ENCODE measurements at regions not wholly inside any gene's neighbourhood (a gene's known extent, or its start where the extent isn't known, plus 50 kb on each side); places are given as distances from the start of the nearest gene placed in this dataset.

GRCh38 chr1:106785176-106785575, 271.3 kb upstream of the PRMT6 start:
- Mint-ChIP-seq H3K4me3 (ENCODE audit: unreplicated experiment) (no peak overlapping the region), H3K9me3 (ENCODE audit: unreplicated experiment) (no peaks in the 10 kb centered on the region), H3K27me3 (ENCODE audit: unreplicated experiment) (no peaks in the 10 kb centered on the region), H3K27ac (ENCODE audit: unreplicated experiment) (no peak overlapping the region), H3K36me3 (ENCODE audit: low read depth, unreplicated experiment) (no peaks in the 10 kb centered on the region), H3K4me1 (ENCODE audit: unreplicated experiment) (no peaks in the 10 kb centered on the region)
- TF ChIP-seq, protein P1, sequence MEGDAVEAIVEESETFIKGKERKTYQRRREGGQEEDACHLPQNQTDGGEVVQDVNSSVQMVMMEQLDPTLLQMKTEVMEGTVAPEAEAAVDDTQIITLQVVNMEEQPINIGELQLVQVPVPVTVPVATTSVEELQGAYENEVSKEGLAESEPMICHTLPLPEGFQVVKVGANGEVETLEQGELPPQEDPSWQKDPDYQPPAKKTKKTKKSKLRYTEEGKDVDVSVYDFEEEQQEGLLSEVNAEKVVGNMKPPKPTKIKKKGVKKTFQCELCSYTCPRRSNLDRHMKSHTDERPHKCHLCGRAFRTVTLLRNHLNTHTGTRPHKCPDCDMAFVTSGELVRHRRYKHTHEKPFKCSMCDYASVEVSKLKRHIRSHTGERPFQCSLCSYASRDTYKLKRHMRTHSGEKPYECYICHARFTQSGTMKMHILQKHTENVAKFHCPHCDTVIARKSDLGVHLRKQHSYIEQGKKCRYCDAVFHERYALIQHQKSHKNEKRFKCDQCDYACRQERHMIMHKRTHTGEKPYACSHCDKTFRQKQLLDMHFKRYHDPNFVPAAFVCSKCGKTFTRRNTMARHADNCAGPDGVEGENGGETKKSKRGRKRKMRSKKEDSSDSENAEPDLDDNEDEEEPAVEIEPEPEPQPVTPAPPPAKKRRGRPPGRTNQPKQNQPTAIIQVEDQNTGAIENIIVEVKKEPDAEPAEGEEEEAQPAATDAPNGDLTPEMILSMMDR (IDR thresholded peaks at IDR 0.05; ENCODE audit: unreplicated experiment), result no peak
- DNase-seq (ENCODE audit: low spot score), result no peak

DNA sequence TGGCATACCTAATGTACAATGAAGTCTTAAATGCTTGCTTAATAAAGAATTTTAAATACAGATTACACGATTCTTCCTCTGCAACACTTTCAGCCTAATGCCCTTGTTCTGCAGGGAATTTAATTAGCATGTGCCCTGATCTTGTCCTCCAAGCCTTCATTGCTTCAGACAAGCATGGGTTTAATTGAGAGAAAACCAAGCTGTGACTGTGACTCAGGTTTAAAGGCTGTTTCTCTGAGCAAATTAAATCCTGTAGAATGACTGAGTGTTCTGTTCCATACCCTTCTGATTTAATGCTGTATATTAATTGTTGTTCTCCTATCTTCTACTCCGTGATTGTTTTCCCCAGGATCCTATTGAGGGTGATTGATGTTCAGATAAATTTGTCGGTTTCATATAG, 269.0 kb upstream of the PRMT6 start:
- TF ChIP-seq, protein P1 (IDR thresholded peaks at IDR 0.05; ENCODE audit: unreplicated experiment), result no peak
- Mint-ChIP-seq H3K27me3 (ENCODE audit: unreplicated experiment) (no peaks in the 10 kb centered on the region), H3K36me3 (ENCODE audit: low read depth, unreplicated experiment) (no peaks in the 10 kb centered on the region), H3K27ac (ENCODE audit: unreplicated experiment) (no peak overlapping the region), H3K9me3 (ENCODE audit: unreplicated experiment) (no peaks in the 10 kb centered on the region), H3K4me1 (ENCODE audit: unreplicated experiment) (no peaks in the 10 kb centered on the region), H3K4me3 (ENCODE audit: unreplicated experiment) (no peak overlapping the region)
- no peak for DNase-seq (ENCODE audit: low spot score)

- H3K36me3 Mint-ChIP-seq (ENCODE audit: low read depth, unreplicated experiment), result no peaks in the 10 kb centered on the region
- TF ChIP-seq, protein P1 (IDR thresholded peaks at IDR 0.05; ENCODE audit: unreplicated experiment), result no peak
- H3K4me3 Mint-ChIP-seq (ENCODE audit: unreplicated experiment), result no peak overlapping the region
- H3K9me3 Mint-ChIP-seq (ENCODE audit: unreplicated experiment), result no peaks in the 10 kb centered on the region
- no peaks in the 10 kb centered on the region for H3K27me3 Mint-ChIP-seq (ENCODE audit: unreplicated experiment)
- H3K4me1 Mint-ChIP-seq (ENCODE audit: unreplicated experiment), result no peaks in the 10 kb centered on the region
- H3K27ac Mint-ChIP-seq (ENCODE audit: unreplicated experiment), result no peak overlapping the region
- DNase-seq (ENCODE audit: low spot score), result no peak
These were observed 266.8 kb upstream of the PRMT6 start for GRCh38 chr1:106789686-106790085.

DNA sequence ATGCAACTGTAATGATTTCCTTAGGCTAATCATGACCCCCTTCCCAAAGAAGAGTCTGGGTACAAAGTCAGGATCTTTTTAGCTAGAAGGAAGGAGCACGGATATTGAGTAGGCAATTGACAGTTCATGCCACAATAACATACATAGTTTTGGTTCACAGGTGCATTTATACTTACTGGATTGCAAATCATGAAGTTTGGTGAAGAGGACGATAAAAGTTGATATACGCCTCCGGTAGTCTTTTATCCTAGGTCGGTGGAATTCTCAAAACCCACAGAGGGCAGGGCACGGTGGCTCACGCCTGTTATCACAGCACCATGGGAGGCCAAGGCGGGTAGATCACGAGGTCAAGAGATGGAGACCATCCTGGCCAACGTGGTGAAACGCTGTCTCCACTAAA, 265.4 kb upstream of the PRMT6 start:
- Mint-ChIP-seq H3K27me3 (ENCODE audit: unreplicated experiment) (no peaks in the 10 kb centered on the region), H3K9me3 (ENCODE audit: unreplicated experiment) (no peaks in the 10 kb centered on the region), H3K4me1 (ENCODE audit: unreplicated experiment) (no peaks in the 10 kb centered on the region), H3K27ac (ENCODE audit: unreplicated experiment) (no peak overlapping the region), H3K4me3 (ENCODE audit: unreplicated experiment) (no peak overlapping the region), H3K36me3 (ENCODE audit: low read depth, unreplicated experiment) (no peaks in the 10 kb centered on the region)
- DNase-seq (ENCODE audit: low spot score), result no peak
- TF ChIP-seq, protein P1 (IDR thresholded peaks at IDR 0.05; ENCODE audit: unreplicated experiment), result no peak

DNA sequence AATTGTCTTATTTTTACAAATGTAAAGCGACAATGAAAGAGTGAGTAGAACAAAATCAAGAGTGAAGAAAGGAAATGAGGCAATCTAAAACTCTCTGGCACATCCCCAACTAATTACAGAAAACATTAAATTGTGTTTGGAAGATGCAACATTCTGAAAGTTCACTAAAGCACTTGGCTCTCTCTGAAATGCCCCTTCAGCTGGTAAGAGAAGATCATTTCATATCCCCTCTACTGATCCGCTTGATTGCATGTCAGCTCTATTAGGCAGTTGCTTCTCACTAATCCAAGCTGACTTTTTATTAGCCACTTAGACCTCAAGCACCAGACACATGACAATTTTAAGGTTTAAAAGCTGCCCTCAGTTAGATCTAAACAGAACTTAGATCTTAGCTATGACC, 262.8 kb upstream of the PRMT6 start:
- H3K4me3 Mint-ChIP-seq (ENCODE audit: unreplicated experiment), result no peak overlapping the region
- H3K27me3 Mint-ChIP-seq (ENCODE audit: unreplicated experiment), result no peaks in the 10 kb centered on the region
- TF ChIP-seq, protein P1 (IDR thresholded peaks at IDR 0.05; ENCODE audit: unreplicated experiment), result no peak
- no peaks in the 10 kb centered on the region for H3K36me3 Mint-ChIP-seq (ENCODE audit: low read depth, unreplicated experiment)
- H3K4me1 Mint-ChIP-seq (ENCODE audit: unreplicated experiment), result no peaks in the 10 kb centered on the region
- no peak for DNase-seq (ENCODE audit: low spot score)
- no peaks in the 10 kb centered on the region for H3K9me3 Mint-ChIP-seq (ENCODE audit: unreplicated experiment)
- no peak overlapping the region for H3K27ac Mint-ChIP-seq (ENCODE audit: unreplicated experiment)
